ENCODE measurements at regions not wholly inside any gene's neighbourhood (a gene's known extent, or its start where the extent isn't known, plus 50 kb on each side); places are given as distances from the start of the nearest gene placed in this dataset.

- TF ChIP-seq CTCF (IDR thresholded peaks at IDR 0.05) = no peak
- TF ChIP-seq POLR2A (IDR thresholded peaks at IDR 0.05) = no peak
Measured at GRCh38 chr22:48843640-48844039, 984.0 kb downstream of the BRD1 start.

Measured in esophagus squamous epithelium (tissue), 4 donors.